ENCODE measurements at regions not wholly inside any gene's neighbourhood (a gene's known extent, or its start where the extent isn't known, plus 50 kb on each side); places are given as distances from the start of the nearest gene placed in this dataset.
"Not testable (repeated sequence)": the region's sequence is repeated elsewhere in the genome, so short reads cannot be mapped to it uniquely, and the experiment has no call there.

GRCh38 chr13:19123502-19123901 is 58.1 kb downstream of the TUBA3C start:
- no peak for DNase-seq

GRCh38 chr13:19117913-19118739 is 63.5 kb downstream of the TUBA3C start:
- no peak for DNase-seq

GRCh38 chr13:19109225-19109624 is 72.4 kb downstream of the TUBA3C start:
- not testable (repeated sequence) for DNase-seq

DNA sequence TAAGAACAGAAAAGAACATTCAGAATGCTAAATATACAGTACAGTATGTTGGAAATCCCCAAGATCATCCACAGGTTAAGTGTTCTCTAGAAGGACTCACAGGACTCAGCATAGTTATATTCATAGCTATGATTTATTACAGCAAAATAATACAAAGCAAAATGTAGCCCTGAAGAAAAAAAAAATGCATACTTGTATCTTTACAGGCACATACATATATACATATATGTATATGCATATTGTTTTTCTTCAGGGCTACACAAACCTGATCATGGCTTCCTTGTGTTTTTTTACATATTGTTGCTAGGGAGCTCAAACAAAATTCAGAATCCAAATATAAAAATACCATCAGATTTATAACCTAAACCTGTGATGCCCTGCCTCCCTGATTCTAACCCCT is 78.5 kb downstream of the TUBA3C start:
- DNase-seq = no peak

DNA sequence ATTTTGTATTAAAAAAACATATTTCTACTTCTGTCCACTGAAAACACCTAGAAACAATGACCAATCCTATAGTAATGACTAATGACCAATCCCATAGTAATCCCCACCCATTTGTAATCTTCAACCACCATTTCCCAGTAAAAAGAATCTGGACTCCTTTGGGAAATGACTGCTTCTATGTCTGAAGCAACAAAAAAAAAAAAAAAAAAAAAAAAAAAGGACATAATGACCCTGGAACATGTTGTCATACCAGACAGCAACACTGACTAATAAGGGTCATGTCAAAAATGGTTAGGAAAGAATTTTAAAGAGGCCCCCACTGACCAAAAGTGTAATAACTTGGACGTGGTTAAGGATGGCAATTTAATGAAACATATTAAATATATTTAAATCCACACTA is 88.3 kb downstream of the TUBA3C start:
- no peak for DNase-seq

DNA sequence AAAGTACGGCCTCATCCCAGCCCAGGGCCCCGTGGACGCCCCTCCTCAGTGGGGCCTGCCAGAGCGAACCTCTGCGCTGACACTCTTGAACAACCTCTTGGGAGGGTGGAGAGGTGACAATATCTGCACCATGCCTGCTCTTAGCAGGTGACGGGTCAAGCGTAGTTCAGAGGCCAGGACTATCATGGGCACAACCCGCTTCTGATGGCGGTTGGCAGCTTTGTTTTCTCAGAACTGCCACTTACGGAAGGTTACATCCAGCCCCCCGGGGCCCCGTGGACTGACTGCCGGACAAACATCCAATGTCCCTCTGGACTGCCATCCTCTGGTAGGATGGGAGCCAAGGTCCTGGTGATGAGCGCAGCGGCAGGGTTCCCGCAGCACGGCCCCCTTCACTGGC is 91.1 kb downstream of the TUBA3C start:
- DNase-seq = no peak

- no peak for DNase-seq
These were observed 92.3 kb downstream of the TUBA3C start for GRCh38 chr13:19089315-19089714.

DNA sequence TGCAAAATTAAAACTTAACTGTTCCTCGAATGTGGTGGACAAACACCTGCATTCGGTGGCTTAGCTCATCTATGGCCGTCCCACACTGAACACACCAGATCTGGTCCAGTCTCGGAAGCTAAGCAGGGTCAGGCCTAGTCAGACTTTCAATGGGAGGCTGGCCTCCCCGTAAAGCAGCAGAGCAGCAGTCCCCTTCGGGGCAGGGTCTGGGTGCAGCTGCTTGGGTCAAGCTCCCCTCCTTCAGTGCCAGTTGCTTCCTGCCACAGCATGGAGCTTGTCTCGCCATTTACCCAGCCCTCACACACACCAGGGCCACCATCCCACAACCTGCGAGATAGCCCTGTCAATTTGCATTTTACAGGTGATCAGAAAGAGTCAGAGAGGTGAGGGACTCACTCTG is 93.2 kb downstream of the TUBA3C start:
- no peak for DNase-seq

- no peak for DNase-seq
These were observed 95.7 kb downstream of the TUBA3C start for GRCh38 chr13:19085876-19086275.

- no peak for DNase-seq
These were observed 96.4 kb downstream of the TUBA3C start for GRCh38 chr13:19085258-19085657.

DNA sequence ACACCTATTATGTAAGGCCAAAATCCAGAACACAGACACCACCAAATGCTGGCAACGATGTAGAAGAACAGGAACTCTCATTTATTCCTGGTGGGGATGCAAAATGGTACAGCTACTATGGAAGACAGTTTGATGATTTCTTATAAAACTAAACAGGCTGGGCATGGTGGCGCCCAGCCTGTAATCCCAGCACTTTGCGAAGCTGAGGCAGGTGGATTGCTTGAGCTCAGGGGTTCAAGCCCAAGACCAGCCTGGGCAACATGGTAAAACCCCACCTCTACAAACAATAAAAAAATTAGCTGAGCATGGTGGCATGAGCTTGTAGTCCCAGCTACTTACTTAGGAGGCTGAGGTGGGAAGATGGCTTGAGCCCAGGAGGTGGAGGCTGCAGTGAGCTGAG is 98.3 kb downstream of the TUBA3C start:
- DNase-seq = no peak

DNA sequence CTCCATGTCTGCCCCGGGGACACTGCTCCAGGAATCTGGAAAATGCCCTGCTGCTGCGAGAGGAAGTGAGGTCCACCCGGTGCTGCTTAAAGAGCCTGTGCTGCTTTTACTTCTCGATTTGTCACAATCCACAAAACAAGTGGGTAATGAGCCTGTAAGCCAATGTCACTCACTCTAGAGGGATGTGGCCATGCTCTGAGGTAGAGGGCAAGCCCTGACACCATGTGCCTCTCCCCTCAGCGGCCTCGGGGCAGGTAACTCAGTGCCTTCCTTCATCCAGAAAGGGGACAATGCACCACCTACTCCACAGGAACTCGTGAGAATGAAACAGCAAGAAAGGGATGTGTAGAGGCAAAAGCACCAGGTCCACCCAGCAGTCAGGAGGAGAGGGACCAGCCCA is 106.2 kb downstream of the TUBA3C start:
- DNase-seq = no peak

DNA sequence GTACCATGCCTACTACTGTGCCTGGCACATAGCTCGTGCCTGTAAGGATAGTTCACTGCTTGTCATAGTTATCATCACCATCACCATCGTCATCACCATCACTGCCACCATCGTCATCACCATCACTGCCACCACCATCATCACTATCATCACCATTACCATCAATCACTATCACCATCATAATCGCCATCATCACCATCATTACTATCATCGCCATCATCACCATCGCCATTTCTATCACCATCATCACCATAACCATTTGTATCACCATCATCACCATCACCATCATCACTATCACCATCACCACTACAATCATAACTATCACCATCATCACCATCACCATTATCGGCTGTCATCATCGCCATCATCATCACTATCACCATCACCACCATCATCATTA is 107.1 kb downstream of the TUBA3C start:
- no peak for DNase-seq

DNA sequence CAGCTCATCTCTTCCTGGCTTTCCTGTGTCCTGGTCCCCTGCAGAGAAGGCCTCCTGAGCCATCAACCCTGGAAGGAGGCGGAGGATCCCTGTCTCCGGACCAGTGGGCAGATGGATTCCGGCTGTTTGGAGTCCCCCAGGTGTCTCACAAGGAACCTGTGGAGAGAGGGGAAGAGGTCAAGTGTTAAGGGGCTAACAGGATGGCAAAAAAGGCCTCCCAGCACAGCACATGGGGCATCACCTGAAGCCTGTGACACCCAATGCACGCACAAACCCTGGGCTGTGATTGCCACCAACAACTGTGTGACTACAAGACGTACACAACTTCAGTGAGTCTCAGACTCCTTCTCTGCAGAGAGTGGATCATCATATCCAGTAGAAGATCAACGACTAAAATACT is 107.5 kb downstream of the TUBA3C start:
- not testable (repeated sequence) for DNase-seq

DNA sequence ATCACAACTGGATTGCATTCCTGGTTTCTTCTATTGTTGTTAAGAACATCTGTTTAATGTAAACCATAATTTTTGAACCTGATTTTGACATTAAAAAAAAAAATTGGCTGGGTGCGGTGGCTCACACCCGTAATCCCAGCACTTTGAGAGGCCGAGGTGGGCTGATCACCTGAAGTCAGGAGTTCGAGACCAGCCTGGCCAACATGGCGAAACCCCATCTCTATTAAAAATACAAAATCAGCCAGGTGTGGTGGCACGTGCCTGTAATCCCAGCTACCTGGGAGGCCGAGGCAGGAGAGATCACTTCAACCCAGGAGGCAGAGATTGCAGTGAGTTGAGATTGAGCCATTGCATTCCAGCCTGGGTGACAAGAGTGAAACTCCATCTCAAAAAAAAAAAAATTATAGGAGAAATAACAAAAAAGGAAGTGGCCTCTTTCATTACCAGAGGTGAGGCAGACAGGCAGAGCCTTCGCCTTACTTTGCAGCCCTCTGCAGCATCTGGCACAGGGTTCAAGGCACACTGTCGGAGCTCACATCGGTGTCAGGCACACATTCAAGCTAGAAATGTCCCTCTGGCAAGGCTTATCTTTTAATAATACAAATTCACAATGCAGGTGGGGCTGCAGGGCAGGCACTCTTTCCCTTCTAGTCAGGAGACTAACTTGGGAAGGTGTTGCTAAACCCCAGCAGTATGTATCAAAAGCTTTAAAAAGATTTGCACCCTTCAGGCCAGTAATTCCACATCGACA is 108.5 kb downstream of the TUBA3C start:
- not testable (repeated sequence) for DNase-seq

- DNase-seq = no peak
These were observed 109.1 kb downstream of the TUBA3C start for GRCh38 chr13:19072543-19072942.

DNA sequence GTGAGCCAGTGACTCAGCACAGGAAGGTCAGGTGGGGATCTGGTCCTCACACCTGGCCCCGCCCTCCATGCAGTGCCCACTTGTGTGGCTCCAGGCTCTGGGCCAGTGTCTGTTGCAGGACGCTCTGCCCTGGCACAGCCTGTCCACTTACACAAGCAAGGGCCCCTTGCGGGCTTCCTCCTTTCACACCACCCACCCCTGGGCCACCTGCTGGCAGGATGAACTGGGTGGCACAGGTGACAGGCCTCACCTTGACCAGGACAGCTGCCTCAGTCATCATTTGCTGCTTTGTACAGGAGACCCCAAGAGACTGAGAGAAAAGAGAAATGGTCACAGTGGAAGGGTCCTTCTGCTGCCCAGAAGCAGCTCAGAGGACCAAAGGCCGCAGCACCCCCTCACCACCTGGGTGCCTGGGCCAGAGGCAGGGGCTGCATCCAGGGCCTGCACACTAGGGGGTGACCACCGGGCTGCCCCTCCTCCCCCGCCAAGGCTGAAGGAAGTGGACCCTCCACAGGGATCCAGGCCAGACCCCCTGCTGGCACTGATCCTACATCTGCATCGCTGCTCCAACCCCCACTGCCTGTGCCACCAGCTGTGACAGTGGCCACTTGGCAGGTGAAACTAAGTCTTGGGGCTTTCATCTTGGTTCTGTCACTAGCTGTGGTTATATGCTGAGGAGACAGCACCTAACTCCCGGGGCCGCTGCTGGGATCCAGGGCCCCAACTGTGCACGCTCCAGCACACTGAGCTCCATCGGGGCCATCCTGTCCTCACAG is 110.3 kb downstream of the TUBA3C start:
- no peak for DNase-seq

DNA sequence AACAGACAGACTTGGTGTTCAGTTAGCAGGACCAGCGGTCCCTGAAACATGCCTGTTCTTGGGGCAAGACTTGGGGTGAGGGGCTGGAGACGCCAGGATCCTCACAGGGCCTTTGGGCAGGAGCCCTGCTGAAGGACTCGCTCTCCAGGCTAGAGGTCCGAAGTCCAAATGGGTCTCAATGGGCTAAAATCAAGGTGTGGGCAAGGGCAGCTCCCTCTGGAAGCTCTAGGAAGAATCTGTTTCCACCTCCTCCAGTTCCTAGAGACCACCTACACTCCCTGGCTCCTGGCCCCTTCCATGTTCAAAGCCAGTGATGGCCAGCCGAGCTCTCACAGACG is 111.3 kb downstream of the TUBA3C start:
- DNase-seq = no peak

DNA sequence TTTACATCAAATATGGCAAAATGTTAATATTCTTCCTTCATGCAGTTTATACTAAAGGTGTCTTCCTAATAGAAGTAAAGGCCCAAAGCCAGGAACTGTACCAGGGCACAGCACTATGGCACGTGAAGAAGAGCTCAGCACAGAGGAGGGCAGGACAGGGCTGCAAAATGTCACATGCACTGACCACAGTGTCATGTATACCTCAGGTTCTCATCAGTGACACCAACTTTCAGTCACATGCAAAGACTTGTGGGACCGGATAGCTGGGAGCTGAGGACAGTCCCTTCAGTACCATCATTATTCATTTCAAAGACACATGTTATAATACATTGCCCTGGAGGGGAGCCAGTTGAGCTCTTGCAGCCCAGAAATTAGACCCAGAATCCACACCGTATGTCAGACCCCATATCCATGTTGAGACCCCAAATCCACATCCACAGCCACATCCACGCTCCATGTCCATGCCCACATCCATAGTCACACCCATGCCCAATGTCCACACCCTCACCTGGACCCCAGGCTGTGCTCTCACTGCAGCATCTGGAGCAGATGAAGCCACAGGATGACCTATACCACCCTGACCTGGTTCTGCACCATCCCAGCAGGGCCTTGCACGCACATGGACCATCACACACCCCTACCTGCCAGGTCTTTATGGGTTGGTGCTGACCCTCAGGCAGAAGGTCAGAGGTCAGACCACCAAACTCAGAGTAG is 111.8 kb downstream of the TUBA3C start:
- DNase-seq = no peak

- no peak for DNase-seq
These were observed 112.9 kb downstream of the TUBA3C start for GRCh38 chr13:19068691-19069090.

DNA sequence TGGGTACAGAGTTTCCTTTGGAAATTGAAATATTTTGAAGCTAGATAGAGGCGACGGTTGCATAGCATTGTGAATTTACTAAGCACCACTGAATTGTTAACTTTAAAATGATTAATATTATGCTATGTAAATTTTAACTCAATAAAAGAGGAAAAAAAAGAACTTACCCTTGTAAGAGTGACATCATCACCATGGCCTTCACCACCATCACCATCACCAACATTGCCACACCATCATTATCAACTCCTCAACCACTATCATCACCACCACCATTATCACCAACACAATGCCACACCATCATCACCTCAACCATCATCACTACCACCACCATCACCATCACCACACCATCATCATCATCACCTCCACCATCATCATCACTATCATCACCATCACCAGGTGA is 113.9 kb downstream of the TUBA3C start:
- no peak for DNase-seq

DNA sequence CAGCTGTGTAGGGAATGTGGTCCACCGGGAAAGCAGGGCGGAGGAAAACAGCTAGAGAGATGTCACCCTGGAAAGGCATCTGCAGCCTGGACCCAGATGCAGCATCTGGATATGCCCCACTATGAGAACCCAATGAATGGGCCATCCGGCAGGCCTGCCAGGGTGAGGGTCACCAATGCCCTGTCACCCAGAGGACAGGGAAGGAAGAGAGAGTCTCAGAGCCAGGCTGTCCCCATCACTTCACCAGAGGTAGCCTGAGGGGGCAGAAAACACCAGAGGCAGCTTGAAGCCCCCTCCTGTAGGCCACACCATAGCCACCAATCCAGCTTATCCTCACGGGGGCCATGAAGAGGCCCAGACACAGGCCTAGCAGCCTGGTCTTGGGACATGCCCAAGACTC is 118.8 kb downstream of the TUBA3C start:
- DNase-seq = no peak

DNA sequence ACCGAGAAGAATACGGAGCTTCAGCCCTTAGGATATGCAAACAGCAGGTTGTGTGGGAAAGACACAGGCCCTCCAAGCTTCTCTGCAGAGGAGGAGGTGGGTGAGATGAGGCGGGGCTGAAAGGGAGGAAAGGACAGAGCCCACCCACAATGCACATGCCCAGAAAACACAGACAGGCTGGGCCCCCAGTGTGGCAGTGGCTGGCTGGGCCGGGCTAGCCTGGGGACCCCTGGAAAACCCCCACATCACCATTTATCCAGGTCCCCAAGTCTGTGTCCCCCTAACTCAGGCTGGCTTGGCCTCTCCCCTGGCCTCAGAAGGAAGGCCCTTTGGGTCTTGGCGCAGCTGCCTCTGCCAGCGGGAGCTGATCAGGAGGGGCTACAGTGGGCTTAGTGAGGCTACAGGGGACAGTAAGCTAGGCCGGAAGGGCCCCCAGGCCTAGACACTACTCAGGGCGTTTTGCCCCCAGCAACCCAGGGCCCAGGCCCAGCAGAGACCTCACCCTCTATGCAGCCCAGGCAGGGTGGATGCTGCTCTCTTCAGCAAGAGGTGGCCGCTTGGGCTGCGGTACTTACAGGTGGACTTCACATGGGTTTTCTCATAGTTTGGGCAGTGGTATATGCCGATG is 119.5 kb downstream of the TUBA3C start:
- DNase-seq = no peak
